ENCODE measurements at regions not wholly inside any gene's neighbourhood (a gene's known extent, or its start where the extent isn't known, plus 50 kb on each side); places are given as distances from the start of the nearest gene placed in this dataset.

DNA sequence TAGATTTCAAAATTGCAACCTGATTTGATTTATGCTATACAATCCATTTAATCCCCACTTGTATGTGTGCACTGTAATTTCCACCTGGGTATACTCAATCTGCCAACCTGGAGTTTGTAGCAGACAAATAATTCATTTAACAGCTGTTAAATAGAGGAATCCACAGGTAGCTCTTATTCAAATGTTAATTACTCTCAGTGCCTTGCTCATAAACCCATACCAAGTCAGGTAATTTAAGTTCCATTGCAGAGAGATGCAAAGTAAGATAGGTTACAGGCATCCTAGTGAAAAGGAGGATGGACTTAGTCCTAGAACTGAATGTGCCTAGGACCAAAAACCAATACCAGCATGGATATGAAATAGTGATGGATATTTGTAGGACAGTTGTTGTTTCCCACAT is 674.2 kb downstream of the TBL1XR1 start:
- Histone ChIP-seq H3K4me3 (ENCODE audit: low read depth, low read length) (no peak overlapping the region), H3K4me1 (no peaks in the 10 kb centered on the region), H3K9ac (no peak overlapping the region), H3K79me2 (no peaks in the 10 kb centered on the region), H3K36me3 (ENCODE audit: control insufficient read depth, insufficient read depth, low read length) (no peaks in the 10 kb centered on the region), H3K4me2 (ENCODE audit: low read length) (no peak overlapping the region), H3K27me3 (ENCODE audit: control insufficient read depth, insufficient read depth, low read length) (no peaks in the 10 kb centered on the region), H3K9me3 (ENCODE audit: control insufficient read depth, low read length) (no peaks in the 10 kb centered on the region), H3K27ac (no peak overlapping the region), H2AFZ (no peak overlapping the region)
- TF ChIP-seq, protein P1, sequence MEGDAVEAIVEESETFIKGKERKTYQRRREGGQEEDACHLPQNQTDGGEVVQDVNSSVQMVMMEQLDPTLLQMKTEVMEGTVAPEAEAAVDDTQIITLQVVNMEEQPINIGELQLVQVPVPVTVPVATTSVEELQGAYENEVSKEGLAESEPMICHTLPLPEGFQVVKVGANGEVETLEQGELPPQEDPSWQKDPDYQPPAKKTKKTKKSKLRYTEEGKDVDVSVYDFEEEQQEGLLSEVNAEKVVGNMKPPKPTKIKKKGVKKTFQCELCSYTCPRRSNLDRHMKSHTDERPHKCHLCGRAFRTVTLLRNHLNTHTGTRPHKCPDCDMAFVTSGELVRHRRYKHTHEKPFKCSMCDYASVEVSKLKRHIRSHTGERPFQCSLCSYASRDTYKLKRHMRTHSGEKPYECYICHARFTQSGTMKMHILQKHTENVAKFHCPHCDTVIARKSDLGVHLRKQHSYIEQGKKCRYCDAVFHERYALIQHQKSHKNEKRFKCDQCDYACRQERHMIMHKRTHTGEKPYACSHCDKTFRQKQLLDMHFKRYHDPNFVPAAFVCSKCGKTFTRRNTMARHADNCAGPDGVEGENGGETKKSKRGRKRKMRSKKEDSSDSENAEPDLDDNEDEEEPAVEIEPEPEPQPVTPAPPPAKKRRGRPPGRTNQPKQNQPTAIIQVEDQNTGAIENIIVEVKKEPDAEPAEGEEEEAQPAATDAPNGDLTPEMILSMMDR (IDR thresholded peaks at IDR 0.05), result no peak

DNA sequence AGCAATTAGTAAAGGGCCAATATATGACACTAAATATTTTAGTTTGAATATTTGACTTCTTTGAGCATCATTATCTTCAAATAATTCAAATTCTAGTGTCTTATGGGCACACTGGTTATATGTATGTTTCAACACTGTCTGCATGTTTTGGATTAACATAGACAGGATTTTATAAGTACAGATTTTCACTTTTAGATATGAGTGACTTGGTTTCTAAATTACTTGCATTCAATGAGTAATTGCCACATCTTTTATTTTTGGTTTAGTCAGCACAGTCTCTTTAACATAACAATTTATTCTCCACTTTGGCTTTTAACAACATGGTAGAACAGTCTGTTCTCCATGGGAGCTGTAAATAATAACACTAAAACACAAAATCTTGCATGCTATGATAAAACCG is 674.8 kb downstream of the TBL1XR1 start:
- Histone ChIP-seq H3K4me3 (ENCODE audit: low read depth, low read length) (no peak overlapping the region), H3K79me2 (no peaks in the 10 kb centered on the region), H3K9me3 (ENCODE audit: control insufficient read depth, low read length) (no peaks in the 10 kb centered on the region), H3K4me2 (ENCODE audit: low read length) (no peak overlapping the region), H2AFZ (no peak overlapping the region), H3K36me3 (ENCODE audit: control insufficient read depth, insufficient read depth, low read length) (no peaks in the 10 kb centered on the region), H3K9ac (no peak overlapping the region), H3K27me3 (ENCODE audit: control insufficient read depth, insufficient read depth, low read length) (no peaks in the 10 kb centered on the region), H3K27ac (no peak overlapping the region), H3K4me1 (no peaks in the 10 kb centered on the region)
- TF ChIP-seq, protein P1 (IDR thresholded peaks at IDR 0.05), result no peak

DNA sequence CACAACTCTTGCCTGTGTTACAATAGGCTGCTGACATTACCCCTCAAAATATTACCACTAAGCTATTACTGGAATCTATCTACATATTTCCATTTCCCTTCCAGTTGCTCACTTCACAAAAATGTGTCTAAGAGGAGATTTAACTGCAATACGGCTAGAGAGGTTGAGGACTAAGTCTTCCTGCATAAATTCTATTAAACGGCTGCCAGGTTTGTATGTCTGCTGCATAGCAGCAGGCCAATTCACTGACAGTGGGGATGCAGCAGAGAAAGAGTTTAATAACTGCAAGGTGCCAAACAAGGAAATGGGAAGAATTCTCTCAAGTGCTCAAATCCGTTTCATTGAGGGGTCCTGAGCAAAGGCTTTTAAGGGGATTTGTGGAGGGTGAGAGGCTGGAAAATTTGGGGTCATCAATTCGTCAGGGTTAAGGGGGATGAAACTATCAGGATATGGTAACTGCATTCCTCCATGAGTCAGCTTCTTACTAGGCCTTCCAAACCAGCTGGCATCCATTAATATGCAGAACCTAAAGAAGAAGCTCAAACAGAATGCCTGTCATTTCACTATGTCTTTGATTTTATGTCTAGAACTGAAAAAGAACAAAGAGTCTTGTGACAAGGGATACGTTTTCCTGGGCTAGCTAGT is 675.6 kb downstream of the TBL1XR1 start:
- H3K79me2 ChIP-seq, result no peaks in the 10 kb centered on the region
- no peak overlapping the region for H3K4me2 ChIP-seq (ENCODE audit: low read length)
- H3K4me1 ChIP-seq, result no peaks in the 10 kb centered on the region
- no peaks in the 10 kb centered on the region for H3K27me3 ChIP-seq (ENCODE audit: control insufficient read depth, insufficient read depth, low read length)
- no peak overlapping the region for H2AFZ ChIP-seq
- H3K27ac ChIP-seq, result no peak overlapping the region
- H3K36me3 ChIP-seq (ENCODE audit: control insufficient read depth, insufficient read depth, low read length), result no peaks in the 10 kb centered on the region
- TF ChIP-seq, protein P1 (IDR thresholded peaks at IDR 0.05), result no peak
- no peaks in the 10 kb centered on the region for H3K9me3 ChIP-seq (ENCODE audit: control insufficient read depth, low read length)
- no peak overlapping the region for H3K4me3 ChIP-seq (ENCODE audit: low read depth, low read length)
- H3K9ac ChIP-seq, result no peak overlapping the region

DNA sequence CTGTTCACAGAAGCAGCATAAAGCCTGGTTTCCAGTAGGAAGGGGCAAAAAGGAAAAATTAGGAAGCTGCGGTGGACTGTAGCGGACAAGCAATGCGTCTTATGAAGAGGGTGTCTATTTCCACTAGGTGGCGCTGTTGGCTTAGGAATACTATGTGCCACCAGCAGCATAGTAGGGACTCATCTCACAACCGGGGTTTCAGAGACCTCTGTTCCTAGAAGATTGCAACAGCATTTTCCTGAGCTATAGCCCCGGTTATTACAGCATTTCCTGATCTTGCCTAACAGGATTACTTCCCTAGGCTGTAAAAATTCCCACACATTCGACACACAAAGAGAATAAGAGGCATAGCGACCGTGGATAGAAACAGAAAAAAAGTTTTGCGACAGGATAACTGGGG is 683.0 kb downstream of the TBL1XR1 start:
- Histone ChIP-seq H2AFZ (no peak overlapping the region), H3K36me3 (ENCODE audit: control insufficient read depth, insufficient read depth, low read length) (no peaks in the 10 kb centered on the region), H3K27ac (no peak overlapping the region), H3K4me3 (ENCODE audit: low read depth, low read length) (no peak overlapping the region), H3K79me2 (no peaks in the 10 kb centered on the region), H3K4me2 (ENCODE audit: low read length) (no peak overlapping the region), H3K4me1 (no peaks in the 10 kb centered on the region), H3K27me3 (ENCODE audit: control insufficient read depth, insufficient read depth, low read length) (no peaks in the 10 kb centered on the region), H3K9ac (no peak overlapping the region), H3K9me3 (ENCODE audit: control insufficient read depth, low read length) (peaks cover 2% of the 10 kb centered on the region)
- TF ChIP-seq, protein P1 (IDR thresholded peaks at IDR 0.05), result no peak

DNA sequence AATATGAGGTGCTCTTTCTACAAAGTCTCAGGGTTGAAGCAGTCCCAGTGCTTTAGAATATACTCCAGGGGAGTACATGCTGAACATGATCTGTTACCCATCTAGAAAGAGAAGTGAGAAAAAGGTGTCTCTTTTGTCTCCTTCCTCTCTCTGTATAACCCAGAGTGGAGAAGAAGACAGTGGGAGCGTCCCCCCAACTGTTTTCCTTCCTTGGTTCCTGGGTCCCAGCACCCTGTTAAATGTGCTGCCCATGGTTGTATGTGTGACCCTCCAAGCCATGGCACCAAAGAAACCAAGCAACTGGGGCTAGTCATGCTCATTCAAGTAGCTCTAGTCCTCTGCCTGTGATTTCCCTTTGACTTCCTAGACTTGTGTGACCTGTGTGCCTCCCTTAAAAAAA is 683.7 kb downstream of the TBL1XR1 start:
- no peak overlapping the region for H3K4me3 ChIP-seq (ENCODE audit: low read depth, low read length)

More for the DNA sequence above, 683.7 kb downstream of the TBL1XR1 start:
- Histone ChIP-seq H3K4me1 (no peaks in the 10 kb centered on the region), H3K27me3 (ENCODE audit: control insufficient read depth, insufficient read depth, low read length) (no peaks in the 10 kb centered on the region), H3K4me2 (ENCODE audit: low read length) (no peak overlapping the region), H3K9ac (no peak overlapping the region), H3K9me3 (ENCODE audit: control insufficient read depth, low read length) (peaks cover 2% of the 10 kb centered on the region), H3K36me3 (ENCODE audit: control insufficient read depth, insufficient read depth, low read length) (no peaks in the 10 kb centered on the region), H3K27ac (no peak overlapping the region), H3K79me2 (no peaks in the 10 kb centered on the region), H2AFZ (no peak overlapping the region)
- TF ChIP-seq, protein P1 (IDR thresholded peaks at IDR 0.05), result no peak

Measured in parathyroid adenoma (tissue), 2 donors.